ENCODE measurements at regions not wholly inside any gene's neighbourhood (a gene's known extent, or its start where the extent isn't known, plus 50 kb on each side); places are given as distances from the start of the nearest gene placed in this dataset.

DNA sequence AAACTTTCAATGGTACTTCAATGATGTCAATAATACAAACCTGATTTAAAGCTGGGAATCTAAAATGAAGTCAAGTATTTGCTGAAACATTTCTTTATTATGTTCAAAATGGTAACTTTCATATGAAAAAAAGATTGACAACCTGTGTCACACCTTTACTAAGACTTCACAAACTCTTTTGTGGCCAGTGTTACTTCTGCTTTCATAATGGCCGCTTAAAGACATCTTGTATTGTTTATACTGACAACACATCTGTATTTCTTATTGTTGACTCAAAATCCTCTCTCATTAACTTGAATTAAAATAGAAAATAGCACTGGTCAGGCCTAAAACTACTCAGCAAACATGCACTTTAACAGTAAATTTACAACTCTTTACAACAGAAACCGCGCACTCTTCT, 312.3 kb upstream of the CNTN6 start:
- DNase-seq (no peak), ATAC-seq (no peak)
- Mint-ChIP-seq H3K27ac (no peak overlapping the region), H3K36me3 (ENCODE audit: low read depth) (no peaks in the 10 kb centered on the region), H3K9me3 (ENCODE audit: insufficient read depth) (peaks cover 4% of the 10 kb centered on the region), H3K27me3 (ENCODE audit: low read depth) (no peaks in the 10 kb centered on the region), H3K4me3 (no peak overlapping the region), H3K4me1 (ENCODE audit: low read depth) (no peaks in the 10 kb centered on the region)
- CTCF ChIA-PET, result no interaction called here
- POLR2A ChIA-PET, result no interaction called here

- H3K36me3 Mint-ChIP-seq (ENCODE audit: low read depth), result no peaks in the 10 kb centered on the region
- no peaks in the 10 kb centered on the region for H3K4me1 Mint-ChIP-seq (ENCODE audit: low read depth)
- H3K9me3 Mint-ChIP-seq (ENCODE audit: insufficient read depth), result peaks cover 6% of the 10 kb centered on the region
- no peak for ATAC-seq
- H3K27me3 Mint-ChIP-seq (ENCODE audit: low read depth), result no peaks in the 10 kb centered on the region
- CTCF ChIA-PET, result no interaction called here
- H3K27ac Mint-ChIP-seq, result no peak overlapping the region
- POLR2A ChIA-PET, result no interaction called here
- no peak for DNase-seq
- H3K4me3 Mint-ChIP-seq, result no peak overlapping the region
Measured at GRCh38 chr3:791442-791841, 301.4 kb upstream of the CNTN6 start.

DNA sequence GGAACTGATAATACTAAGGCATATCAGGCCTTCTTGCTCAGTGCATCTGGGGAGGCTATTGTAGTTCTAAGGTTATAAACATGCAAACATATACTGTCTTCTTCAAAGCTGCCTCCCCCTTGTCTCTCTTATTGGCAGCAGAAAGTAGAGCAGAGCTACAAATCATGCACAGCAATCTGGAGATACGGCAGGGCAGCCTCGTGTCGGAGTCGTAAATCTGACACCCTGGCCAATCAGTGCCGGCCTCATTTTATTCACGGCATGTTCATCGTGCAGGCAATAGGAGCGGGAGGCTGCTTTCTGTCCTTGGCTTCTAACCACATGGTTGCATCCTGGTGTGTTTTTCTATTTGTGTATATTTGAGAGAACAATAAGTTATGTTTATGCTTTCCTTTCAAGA, 300.2 kb upstream of the CNTN6 start:
- H3K36me3 Mint-ChIP-seq (ENCODE audit: low read depth), result no peaks in the 10 kb centered on the region
- no peak for DNase-seq

GRCh38 chr3:804211-804610, 288.6 kb upstream of the CNTN6 start:
- no peak for ATAC-seq
- no peak overlapping the region for H3K4me3 Mint-ChIP-seq
- no peaks in the 10 kb centered on the region for H3K4me1 Mint-ChIP-seq (ENCODE audit: low read depth)
- ChIA-PET CTCF (no interaction called here), POLR2A (no interaction called here)
- no peak for DNase-seq
- no peaks in the 10 kb centered on the region for H3K36me3 Mint-ChIP-seq (ENCODE audit: low read depth)
- H3K9me3 Mint-ChIP-seq (ENCODE audit: insufficient read depth), result peaks cover 3% of the 10 kb centered on the region
- no peaks in the 10 kb centered on the region for H3K27me3 Mint-ChIP-seq (ENCODE audit: low read depth)
- no peak overlapping the region for H3K27ac Mint-ChIP-seq

More for the DNA sequence above, 300.2 kb upstream of the CNTN6 start:
- POLR2A ChIA-PET, result no interaction called here
- Mint-ChIP-seq H3K4me1 (ENCODE audit: low read depth) (no peaks in the 10 kb centered on the region), H3K4me3 (no peak overlapping the region), H3K27me3 (ENCODE audit: low read depth) (no peaks in the 10 kb centered on the region), H3K27ac (no peak overlapping the region), H3K9me3 (ENCODE audit: insufficient read depth) (peaks cover 6% of the 10 kb centered on the region)
- no peak for ATAC-seq
- CTCF ChIA-PET, result no interaction called here

GRCh38 chr3:805326-805725, 287.5 kb upstream of the CNTN6 start:
- CTCF ChIA-PET, result no interaction called here
- H3K27me3 Mint-ChIP-seq (ENCODE audit: low read depth), result no peaks in the 10 kb centered on the region
- POLR2A ChIA-PET, result no interaction called here
- no peaks in the 10 kb centered on the region for H3K4me1 Mint-ChIP-seq (ENCODE audit: low read depth)
- H3K36me3 Mint-ChIP-seq (ENCODE audit: low read depth), result no peaks in the 10 kb centered on the region
- ATAC-seq, result no peak
- peaks cover 3% of the 10 kb centered on the region for H3K9me3 Mint-ChIP-seq (ENCODE audit: insufficient read depth)
- H3K4me3 Mint-ChIP-seq, result no peak overlapping the region
- no peak for DNase-seq
- H3K27ac Mint-ChIP-seq, result no peak overlapping the region

DNA sequence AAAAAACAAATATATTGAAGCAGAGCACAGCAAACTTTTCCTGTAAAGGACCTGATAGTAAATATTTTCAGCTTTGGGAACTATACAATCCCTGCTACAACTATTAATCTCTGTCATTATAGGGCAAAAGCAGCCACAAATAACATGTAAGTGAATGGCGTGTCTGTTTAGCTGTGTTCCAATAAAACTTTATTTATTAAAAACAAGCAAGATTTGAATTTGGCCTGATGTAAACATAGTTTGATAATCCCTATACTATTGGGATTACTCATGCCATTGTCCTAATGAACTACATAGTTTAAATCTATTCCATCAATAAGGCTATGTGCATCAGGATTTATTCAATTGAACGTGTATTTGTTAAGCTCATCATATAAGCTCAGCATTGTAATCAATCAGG, 286.8 kb upstream of the CNTN6 start:
- DNase-seq (no peak), ATAC-seq (no peak)
- Mint-ChIP-seq H3K36me3 (ENCODE audit: low read depth) (no peaks in the 10 kb centered on the region), H3K4me3 (no peak overlapping the region), H3K9me3 (ENCODE audit: insufficient read depth) (peaks cover 3% of the 10 kb centered on the region), H3K27ac (no peak overlapping the region), H3K27me3 (ENCODE audit: low read depth) (no peaks in the 10 kb centered on the region), H3K4me1 (ENCODE audit: low read depth) (no peaks in the 10 kb centered on the region)
- ChIA-PET CTCF (interaction anchor here (0.9 kb wide), 1 partner anchor 27 kb away, joined by 3 read pairs; no protein-coding TSS in a partner anchor), POLR2A (no interaction called here)

DNA sequence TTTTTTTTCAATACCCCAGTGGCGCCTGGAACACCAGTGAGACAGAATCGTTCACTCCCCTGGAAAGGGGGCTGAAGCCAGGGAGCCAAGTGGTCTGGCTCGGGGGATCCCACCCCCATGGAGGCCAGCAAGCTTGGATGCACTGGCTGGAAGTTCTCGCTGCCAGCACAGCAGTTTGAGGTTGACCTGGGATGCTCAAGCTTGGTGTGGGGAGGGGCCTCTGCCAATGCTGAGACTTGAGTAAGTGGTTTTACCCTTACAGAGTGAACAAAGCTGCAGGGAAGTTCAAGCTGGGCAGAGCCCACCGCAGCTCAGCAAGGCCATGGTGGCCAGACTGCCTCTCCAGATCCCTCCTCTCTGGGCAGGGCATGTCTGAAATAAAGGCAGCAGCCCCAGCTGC, 276.2 kb upstream of the CNTN6 start:
- no peaks in the 10 kb centered on the region for H3K27me3 Mint-ChIP-seq (ENCODE audit: low read depth)

GRCh38 chr3:834679-835078, 258.1 kb upstream of the CNTN6 start:
- Mint-ChIP-seq H3K27me3 (ENCODE audit: low read depth) (no peaks in the 10 kb centered on the region), H3K4me3 (no peak overlapping the region), H3K27ac (no peak overlapping the region), H3K9me3 (ENCODE audit: insufficient read depth) (peaks cover 6% of the 10 kb centered on the region), H3K4me1 (ENCODE audit: low read depth) (no peaks in the 10 kb centered on the region), H3K36me3 (ENCODE audit: low read depth) (no peaks in the 10 kb centered on the region)
- DNase-seq, result no peak
- POLR2A ChIA-PET, result no interaction called here
- ATAC-seq, result no peak
- CTCF ChIA-PET, result no interaction called here

More for the DNA sequence above, 276.2 kb upstream of the CNTN6 start:
- Mint-ChIP-seq H3K27ac (no peak overlapping the region), H3K4me1 (ENCODE audit: low read depth) (no peaks in the 10 kb centered on the region), H3K4me3 (no peak overlapping the region), H3K36me3 (ENCODE audit: low read depth) (no peaks in the 10 kb centered on the region), H3K9me3 (ENCODE audit: insufficient read depth) (peaks cover 3% of the 10 kb centered on the region)
- ATAC-seq (no peak), DNase-seq (no peak)
- ChIA-PET POLR2A (no interaction called here), CTCF (no interaction called here)

- POLR2A ChIA-PET, result no interaction called here
Measured at GRCh38 chr3:835096-835495, 257.7 kb upstream of the CNTN6 start.

GRCh38 chr3:839981-840380, 252.8 kb upstream of the CNTN6 start:
- Mint-ChIP-seq H3K4me1 (ENCODE audit: low read depth) (no peaks in the 10 kb centered on the region), H3K27ac (no peak overlapping the region), H3K9me3 (ENCODE audit: insufficient read depth) (peaks cover 5% of the 10 kb centered on the region), H3K36me3 (ENCODE audit: low read depth) (no peaks in the 10 kb centered on the region), H3K27me3 (ENCODE audit: low read depth) (no peaks in the 10 kb centered on the region), H3K4me3 (no peak overlapping the region)
- CTCF ChIA-PET, result no interaction called here
- POLR2A ChIA-PET, result no interaction called here
- no peak for ATAC-seq
- DNase-seq, result no peak

More at GRCh38 chr3:835096-835495, 257.7 kb upstream of the CNTN6 start:
- H3K9me3 Mint-ChIP-seq (ENCODE audit: insufficient read depth), result peaks cover 6% of the 10 kb centered on the region
- CTCF ChIA-PET, result no interaction called here
- DNase-seq, result no peak
- no peaks in the 10 kb centered on the region for H3K27me3 Mint-ChIP-seq (ENCODE audit: low read depth)
- no peaks in the 10 kb centered on the region for H3K4me1 Mint-ChIP-seq (ENCODE audit: low read depth)
- no peak overlapping the region for H3K4me3 Mint-ChIP-seq
- ATAC-seq, result no peak
- H3K27ac Mint-ChIP-seq, result no peak overlapping the region
- no peaks in the 10 kb centered on the region for H3K36me3 Mint-ChIP-seq (ENCODE audit: low read depth)

GRCh38 chr3:851098-851790, 241.6 kb upstream of the CNTN6 start:
- H3K36me3 Mint-ChIP-seq (ENCODE audit: low read depth), result no peaks in the 10 kb centered on the region
- no peaks in the 10 kb centered on the region for H3K4me1 Mint-ChIP-seq (ENCODE audit: low read depth)
- no peak overlapping the region for H3K4me3 Mint-ChIP-seq
- DNase-seq (no peak), ATAC-seq (no peak)
- H3K27me3 Mint-ChIP-seq (ENCODE audit: low read depth), result no peaks in the 10 kb centered on the region
- no peaks in the 10 kb centered on the region for H3K9me3 Mint-ChIP-seq (ENCODE audit: insufficient read depth)
- H3K27ac Mint-ChIP-seq, result no peak overlapping the region
- CTCF ChIA-PET, result no interaction called here
- POLR2A ChIA-PET, result no interaction called here

DNA sequence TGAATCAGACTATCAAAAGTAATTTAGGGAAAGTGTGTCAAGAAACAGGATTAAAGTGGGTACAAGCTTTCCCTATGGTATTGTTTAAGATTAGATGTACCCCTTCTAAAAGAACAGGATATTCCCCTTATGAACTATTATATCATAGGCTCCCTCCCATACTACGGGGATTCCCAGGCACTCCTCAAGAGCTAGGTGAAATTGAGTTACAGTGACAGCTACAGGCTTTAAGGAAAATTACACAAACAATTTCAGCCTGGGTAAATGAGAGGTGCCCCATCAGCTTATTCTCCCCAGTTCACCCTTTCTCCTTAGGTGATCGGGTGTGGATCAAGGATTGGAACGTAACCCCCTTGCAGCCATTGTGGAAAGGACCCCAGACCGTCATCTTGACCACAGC, 240.8 kb upstream of the CNTN6 start:
- no peaks in the 10 kb centered on the region for H3K9me3 Mint-ChIP-seq (ENCODE audit: insufficient read depth)
- DNase-seq (no peak), ATAC-seq (no peak)
- no peak overlapping the region for H3K27ac Mint-ChIP-seq
- H3K4me3 Mint-ChIP-seq, result no peak overlapping the region
- no peaks in the 10 kb centered on the region for H3K4me1 Mint-ChIP-seq (ENCODE audit: low read depth)
- ChIA-PET POLR2A (no interaction called here), CTCF (no interaction called here)
- no peaks in the 10 kb centered on the region for H3K27me3 Mint-ChIP-seq (ENCODE audit: low read depth)
- H3K36me3 Mint-ChIP-seq (ENCODE audit: low read depth), result no peaks in the 10 kb centered on the region

- DNase-seq (no peak), ATAC-seq (no peak)
- Mint-ChIP-seq H3K36me3 (ENCODE audit: low read depth) (no peaks in the 10 kb centered on the region), H3K27me3 (ENCODE audit: low read depth) (no peaks in the 10 kb centered on the region), H3K27ac (no peak overlapping the region), H3K4me1 (ENCODE audit: low read depth) (no peaks in the 10 kb centered on the region), H3K4me3 (no peak overlapping the region), H3K9me3 (ENCODE audit: insufficient read depth) (no peaks in the 10 kb centered on the region)
- ChIA-PET POLR2A (no interaction called here), CTCF (no interaction called here)
Measured at GRCh38 chr3:853489-853888, 239.3 kb upstream of the CNTN6 start.
